ENCODE measurements at regions not wholly inside any gene's neighbourhood (a gene's known extent, or its start where the extent isn't known, plus 50 kb on each side); places are given as distances from the start of the nearest gene placed in this dataset.

- peaks cover 3% of the 10 kb centered on the region for H3K9me3 ChIP-seq (ENCODE audit: insufficient read depth, low read length, severe bottlenecking)
- H3K27me3 ChIP-seq (ENCODE audit: insufficient read depth, low read length, poor library complexity): no peaks in the 10 kb centered on the region
- ATAC-seq (ENCODE audit: insufficient read depth, low read depth) (no peak), DNase-seq (no peak)
- no peak overlapping the region for H3K4me3 ChIP-seq (ENCODE audit: low read depth in 1 of 2, low read length in 2 of 2)
- H3K9ac ChIP-seq (ENCODE audit: low read depth, low read length): no peak overlapping the region
- H2AFZ ChIP-seq (ENCODE audit: low read depth, low read length): no peak overlapping the region
- H3K4me1 ChIP-seq (ENCODE audit: insufficient read depth, low read length): no peaks in the 10 kb centered on the region
- H4K20me1 ChIP-seq (ENCODE audit: insufficient read depth, low read length): no peaks in the 10 kb centered on the region
- H3K79me2 ChIP-seq (ENCODE audit: insufficient read depth, low read length): no peaks in the 10 kb centered on the region
- no peak for TF ChIP-seq CTCF (IDR thresholded peaks at IDR 0.05; ENCODE audit: borderline replicate concordance, extremely low read depth, low read length, poor library complexity, severe bottlenecking)
- TF ChIP-seq EZH2 (IDR thresholded peaks at IDR 0.05; ENCODE audit: borderline replicate concordance, low read depth, low read length, severe bottlenecking): no peak
- no peaks in the 10 kb centered on the region for H3K36me3 ChIP-seq (ENCODE audit: insufficient read depth, low read length)
- no peak overlapping the region for H3K27ac ChIP-seq (ENCODE audit: low read length)
- no peak overlapping the region for H3K4me2 ChIP-seq (ENCODE audit: insufficient read depth, low read length)
These were observed 126.4 kb upstream of the NXPH2 start for GRCh38 chr2:138906549-138906948.

GRCh38 chr2:138902239-138902871 is 122.2 kb upstream of the NXPH2 start:
- H3K27me3 ChIP-seq (ENCODE audit: insufficient read depth, low read length, poor library complexity): no peaks in the 10 kb centered on the region
- H4K20me1 ChIP-seq (ENCODE audit: insufficient read depth, low read length): no peaks in the 10 kb centered on the region
- no peak overlapping the region for H2AFZ ChIP-seq (ENCODE audit: low read depth, low read length)
- ATAC-seq (ENCODE audit: insufficient read depth, low read depth) (no peak), DNase-seq (no peak)
- peaks cover 3% of the 10 kb centered on the region for H3K9me3 ChIP-seq (ENCODE audit: insufficient read depth, low read length, severe bottlenecking)
- H3K36me3 ChIP-seq (ENCODE audit: insufficient read depth, low read length): no peaks in the 10 kb centered on the region
- H3K4me1 ChIP-seq (ENCODE audit: insufficient read depth, low read length): no peaks in the 10 kb centered on the region
- H3K27ac ChIP-seq (ENCODE audit: low read length): no peak overlapping the region
- no peak overlapping the region for H3K4me2 ChIP-seq (ENCODE audit: insufficient read depth, low read length)
- H3K79me2 ChIP-seq (ENCODE audit: insufficient read depth, low read length): no peaks in the 10 kb centered on the region
- TF ChIP-seq CTCF (IDR thresholded peaks at IDR 0.05; ENCODE audit: borderline replicate concordance, extremely low read depth, low read length, poor library complexity, severe bottlenecking): no peak
- no peak for TF ChIP-seq EZH2 (IDR thresholded peaks at IDR 0.05; ENCODE audit: borderline replicate concordance, low read depth, low read length, severe bottlenecking)
- no peak overlapping the region for H3K9ac ChIP-seq (ENCODE audit: low read depth, low read length)
- H3K4me3 ChIP-seq (ENCODE audit: low read depth in 1 of 2, low read length in 2 of 2): no peak overlapping the region

GRCh38 chr2:138901530-138901929 is 121.3 kb upstream of the NXPH2 start:
- no peaks in the 10 kb centered on the region for H4K20me1 ChIP-seq (ENCODE audit: insufficient read depth, low read length)
- peaks cover 3% of the 10 kb centered on the region for H3K9me3 ChIP-seq (ENCODE audit: insufficient read depth, low read length, severe bottlenecking)
- no peaks in the 10 kb centered on the region for H3K36me3 ChIP-seq (ENCODE audit: insufficient read depth, low read length)
- no peak overlapping the region for H2AFZ ChIP-seq (ENCODE audit: low read depth, low read length)
- no peaks in the 10 kb centered on the region for H3K27me3 ChIP-seq (ENCODE audit: insufficient read depth, low read length, poor library complexity)
- ATAC-seq (ENCODE audit: insufficient read depth, low read depth) (no peak), DNase-seq (no peak)
- no peaks in the 10 kb centered on the region for H3K79me2 ChIP-seq (ENCODE audit: insufficient read depth, low read length)
- TF ChIP-seq CTCF (IDR thresholded peaks at IDR 0.05; ENCODE audit: borderline replicate concordance, extremely low read depth, low read length, poor library complexity, severe bottlenecking) (no peak), EZH2 (IDR thresholded peaks at IDR 0.05; ENCODE audit: borderline replicate concordance, low read depth, low read length, severe bottlenecking) (no peak)
- H3K4me3 ChIP-seq (ENCODE audit: low read depth in 1 of 2, low read length in 2 of 2): no peak overlapping the region
- H3K27ac ChIP-seq (ENCODE audit: low read length): no peak overlapping the region
- no peaks in the 10 kb centered on the region for H3K4me1 ChIP-seq (ENCODE audit: insufficient read depth, low read length)
- H3K4me2 ChIP-seq (ENCODE audit: insufficient read depth, low read length): no peak overlapping the region
- no peak overlapping the region for H3K9ac ChIP-seq (ENCODE audit: low read depth, low read length)

All from DND-41 (cell line).